HG03469 (cell line): ENCODE measurements at regions not wholly inside any gene's neighbourhood (a gene's known extent, or its start where the extent isn't known, plus 50 kb on each side); places are given as distances from the start of the nearest gene placed in this dataset.

Experiments
- ATAC-seq: cut with Tn5 transposase; IDR thresholded peaks from one replicate; pipeline ENCODE4 v1.9.1; 2021; ENCODE audit warnings: mild to moderate bottlenecking, moderate library complexity, moderate number of reproducible peaks; ENCODE audit not compliant: unreplicated experiment

DNA sequence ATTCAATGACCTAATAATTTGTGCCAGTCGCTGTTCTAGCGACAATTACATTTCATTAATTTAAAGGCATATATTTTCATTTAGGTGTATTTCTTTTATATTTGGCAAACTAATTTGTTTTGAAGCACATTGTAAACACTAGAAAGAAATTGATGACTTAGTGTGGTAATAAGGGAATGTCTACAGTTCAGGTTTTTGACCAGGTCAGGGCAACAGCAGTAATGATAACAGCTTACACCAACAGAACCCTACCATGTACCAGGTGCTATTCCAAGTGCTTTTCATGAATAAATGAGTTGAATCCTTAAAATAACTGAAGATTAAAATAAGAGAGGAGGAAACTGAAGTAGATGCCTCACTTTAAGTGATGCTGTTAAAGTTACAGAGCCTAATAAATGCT, 85.4 kb upstream of the SLC38A2 start:
- ATAC-seq = no peak

DNA sequence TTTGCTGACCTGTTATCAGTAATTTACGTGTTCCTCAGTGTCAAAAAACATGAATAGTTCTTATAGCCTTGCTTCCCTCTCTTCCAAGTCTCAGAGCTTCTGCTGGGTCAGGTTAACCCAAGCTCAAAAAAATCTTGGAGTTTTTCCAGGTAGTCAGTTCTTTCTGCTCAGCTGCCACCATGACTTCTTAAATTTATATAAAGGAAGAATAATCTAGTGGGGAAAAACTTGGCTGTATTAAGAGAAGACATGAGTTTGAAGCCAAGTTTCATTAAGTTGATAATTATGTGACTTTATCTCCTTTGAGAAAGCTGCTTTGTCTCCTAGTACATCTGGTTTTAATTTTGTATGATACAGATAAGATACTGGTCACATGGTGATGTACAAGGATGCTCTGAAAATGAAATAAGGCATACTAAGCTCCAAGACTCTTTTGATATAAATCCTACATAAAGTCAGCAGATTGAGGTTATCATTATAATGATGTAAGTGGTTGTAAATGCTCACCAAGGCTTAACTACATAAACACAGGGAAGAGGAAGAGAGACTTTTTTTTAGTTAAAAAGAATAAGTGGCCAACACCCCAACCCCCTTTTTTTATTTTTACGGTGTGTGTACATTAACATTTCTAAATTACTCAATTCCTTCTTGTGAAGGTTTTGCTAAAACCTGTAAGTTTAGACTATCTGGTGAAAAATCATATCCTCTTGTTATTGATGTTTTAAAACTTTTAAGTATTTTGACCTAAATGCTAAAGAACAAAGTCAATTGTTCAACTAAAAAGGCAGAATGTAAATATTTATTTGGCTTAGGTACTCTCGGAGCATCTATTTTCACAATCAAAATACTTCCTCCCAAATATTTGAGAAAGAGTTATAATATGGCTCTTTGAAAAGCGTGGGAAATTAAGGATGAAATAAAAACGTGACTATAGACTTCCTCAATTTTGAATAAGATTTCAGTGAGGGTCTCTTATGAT, 84.1 kb upstream of the SLC38A2 start:
- no peak for ATAC-seq

- no peak for ATAC-seq
Measured at GRCh38 chr12:46455648-46456352, 83.2 kb upstream of the SLC38A2 start.

- no peak for ATAC-seq
Measured at GRCh38 chr12:46454981-46455380, 82.4 kb upstream of the SLC38A2 start.

DNA sequence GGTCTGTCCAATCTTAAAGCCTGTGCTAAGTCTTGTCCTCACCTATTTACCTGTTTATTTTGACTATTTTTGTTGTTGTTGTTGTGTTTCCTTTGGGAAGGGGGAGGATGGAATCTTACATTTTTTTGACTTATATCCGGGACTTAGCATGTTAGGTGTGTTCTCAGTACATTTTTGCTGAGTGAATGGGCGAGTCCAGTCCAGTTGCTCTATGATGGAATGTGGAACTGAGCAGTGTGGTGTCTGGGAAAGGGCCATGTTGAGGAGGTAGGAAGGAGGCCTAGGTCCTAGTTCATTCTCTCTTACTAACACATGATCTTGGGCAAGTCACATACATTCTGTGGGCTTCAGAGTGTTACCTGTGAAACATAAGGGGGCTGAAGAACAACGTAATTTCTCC, 80.9 kb upstream of the SLC38A2 start:
- no peak for ATAC-seq

DNA sequence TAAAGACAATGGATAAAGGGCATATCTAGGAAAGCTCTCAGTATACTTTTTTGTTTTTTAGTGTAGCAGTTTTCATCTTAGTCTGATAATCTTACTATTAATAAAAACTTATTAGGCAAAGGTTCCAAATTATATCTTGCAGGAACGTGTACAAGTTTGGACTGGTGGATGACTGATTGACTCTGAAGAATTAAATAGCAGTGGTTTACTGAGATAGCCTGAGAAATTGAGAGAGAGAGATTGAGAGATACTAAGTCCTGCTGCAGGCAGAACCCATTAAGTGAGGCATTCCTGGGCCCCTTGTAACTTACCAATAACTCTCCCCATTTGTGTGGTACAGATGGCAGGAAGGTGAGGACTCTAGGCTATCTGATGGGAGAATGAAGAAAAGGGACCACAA, 80.2 kb upstream of the SLC38A2 start:
- ATAC-seq = no peak

DNA sequence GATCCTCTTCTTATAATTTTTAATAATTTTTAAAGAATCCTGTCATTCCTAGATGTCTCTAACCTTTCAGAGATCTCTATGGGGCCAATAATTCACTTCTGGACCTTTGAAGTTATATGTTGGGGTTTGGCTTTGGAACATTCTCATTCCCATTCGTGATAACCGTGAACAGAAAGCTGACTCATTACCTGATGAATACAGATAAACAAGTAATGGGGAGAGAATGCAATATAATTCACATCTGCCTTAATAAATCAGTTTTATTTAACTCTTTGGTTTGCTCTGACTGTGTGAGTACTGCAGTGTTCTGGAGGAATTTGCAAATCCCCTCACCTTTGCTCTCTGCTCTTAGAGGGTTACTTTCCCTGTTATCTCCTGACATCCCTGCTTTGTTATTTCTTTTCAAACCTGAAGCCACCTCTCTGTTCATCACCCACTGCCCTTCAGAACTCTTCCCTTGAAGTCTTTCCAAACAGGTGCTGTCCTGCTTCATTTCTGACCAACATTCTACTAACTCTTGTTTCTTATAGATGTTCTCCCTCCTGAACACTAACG, 79.6 kb upstream of the SLC38A2 start:
- ATAC-seq = no peak

DNA sequence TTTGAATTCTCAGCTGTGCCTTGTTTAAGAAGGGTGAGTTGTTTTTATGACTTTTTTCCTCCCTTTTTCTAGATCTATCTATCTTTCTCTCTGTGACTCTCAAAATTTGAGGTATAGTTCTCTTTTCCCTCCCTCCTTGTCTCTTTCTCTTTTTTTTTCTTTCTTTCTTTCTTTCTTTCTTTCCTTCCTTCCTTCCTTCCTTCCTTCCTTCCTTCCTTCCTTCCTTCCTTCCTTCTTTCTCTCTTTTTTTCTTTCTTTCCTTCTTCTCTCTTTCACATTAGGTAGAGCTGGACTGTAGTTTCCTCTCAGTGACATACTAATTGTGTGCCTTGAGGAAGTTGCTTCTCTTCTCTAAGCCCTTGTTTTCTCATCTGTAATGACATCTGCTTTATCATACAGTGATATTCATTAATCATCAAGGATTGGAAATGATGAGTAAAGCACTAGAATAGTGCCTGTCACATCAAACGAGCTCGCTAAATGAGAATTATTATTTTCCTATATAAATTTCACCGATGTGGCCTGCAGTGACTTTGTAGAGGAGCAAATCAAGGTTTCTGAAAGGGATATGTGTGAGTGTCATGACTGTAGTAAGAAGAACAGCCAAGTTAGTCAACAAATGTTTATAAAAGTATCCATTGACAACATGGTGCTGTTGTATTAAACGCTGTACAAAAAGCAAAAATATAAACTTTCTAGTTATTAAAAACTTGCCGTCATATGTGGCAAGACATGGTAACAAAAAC, 78.9 kb upstream of the SLC38A2 start:
- no peak for ATAC-seq

GRCh38 chr12:46450279-46450748, 77.7 kb upstream of the SLC38A2 start:
- no peak for ATAC-seq

- ATAC-seq = no peak
Measured at GRCh38 chr12:46449856-46450255, 77.3 kb upstream of the SLC38A2 start.

GRCh38 chr12:46449316-46449715, 76.7 kb upstream of the SLC38A2 start:
- no peak for ATAC-seq

DNA sequence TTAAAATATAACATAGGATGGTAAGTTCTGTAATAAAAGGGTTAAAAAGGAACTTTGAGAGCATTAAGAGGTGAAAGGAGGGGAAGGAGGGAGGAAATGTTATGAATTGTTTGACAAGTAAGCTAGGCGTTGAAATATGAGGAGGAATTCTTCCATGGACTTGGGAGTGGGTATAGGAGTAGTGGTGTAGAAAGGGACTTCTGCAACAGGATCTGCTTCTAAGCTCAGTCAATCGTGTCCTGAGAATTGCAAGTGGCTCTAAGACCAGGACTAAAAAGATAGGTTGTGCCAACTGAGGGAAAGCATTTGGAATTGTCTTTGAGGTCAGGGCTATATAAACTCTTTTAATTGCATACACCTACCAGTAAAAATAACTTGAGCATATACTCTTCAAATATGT, 74.1 kb upstream of the SLC38A2 start:
- no peak for ATAC-seq

- no peak for ATAC-seq
Measured at GRCh38 chr12:46445551-46446235, 73.1 kb upstream of the SLC38A2 start.

DNA sequence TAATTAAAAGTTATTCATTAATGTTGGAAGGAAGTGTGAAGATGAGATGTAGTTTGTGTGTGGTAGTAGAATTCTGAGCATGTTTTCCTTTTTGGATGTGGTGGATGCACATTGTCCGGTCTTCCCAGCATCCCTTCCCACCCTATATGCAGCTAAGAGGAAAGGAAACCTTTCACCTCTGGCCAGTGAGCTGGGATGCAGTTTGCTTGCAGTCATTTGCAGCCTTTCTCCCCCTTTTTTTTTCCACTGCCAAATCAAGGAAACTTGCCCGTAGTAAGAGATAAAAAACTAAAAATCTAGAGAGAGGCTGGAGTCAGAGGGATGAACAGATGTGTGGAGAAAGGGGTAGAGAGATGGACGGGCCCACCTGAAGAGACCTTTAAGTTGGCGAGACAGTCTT, 72.5 kb upstream of the SLC38A2 start:
- no peak for ATAC-seq

DNA sequence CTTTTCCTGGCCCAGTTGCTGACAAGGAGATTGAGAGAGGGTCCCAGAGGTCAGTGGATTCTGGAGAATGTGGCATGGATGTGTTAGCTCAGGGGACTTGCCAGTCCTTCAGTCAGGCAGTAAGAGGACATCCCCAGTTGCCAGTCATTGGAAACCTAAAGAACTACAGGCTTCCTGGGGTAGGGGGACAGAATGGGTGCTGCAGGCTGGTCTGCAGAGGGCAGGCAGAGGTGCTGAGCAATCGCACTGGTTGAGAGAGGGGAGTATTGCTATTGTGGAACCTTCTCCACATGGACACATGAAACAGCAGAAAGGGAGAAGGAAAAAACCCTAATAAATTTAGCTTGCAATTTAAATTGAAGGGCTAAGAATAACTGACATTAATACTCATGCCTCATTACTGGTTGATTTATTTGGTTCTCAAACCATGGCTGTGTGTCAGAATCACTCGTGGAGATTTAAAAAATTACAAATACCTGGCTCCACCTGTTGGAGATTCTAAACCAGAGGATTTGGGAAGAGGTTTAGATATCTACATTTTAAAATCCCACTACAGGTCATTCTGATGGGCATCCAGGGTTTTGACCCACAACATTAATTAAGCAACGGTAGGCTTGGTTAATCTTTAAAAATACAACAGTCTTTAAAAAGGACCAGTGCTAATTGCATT, 71.2 kb upstream of the SLC38A2 start:
- no peak for ATAC-seq

DNA sequence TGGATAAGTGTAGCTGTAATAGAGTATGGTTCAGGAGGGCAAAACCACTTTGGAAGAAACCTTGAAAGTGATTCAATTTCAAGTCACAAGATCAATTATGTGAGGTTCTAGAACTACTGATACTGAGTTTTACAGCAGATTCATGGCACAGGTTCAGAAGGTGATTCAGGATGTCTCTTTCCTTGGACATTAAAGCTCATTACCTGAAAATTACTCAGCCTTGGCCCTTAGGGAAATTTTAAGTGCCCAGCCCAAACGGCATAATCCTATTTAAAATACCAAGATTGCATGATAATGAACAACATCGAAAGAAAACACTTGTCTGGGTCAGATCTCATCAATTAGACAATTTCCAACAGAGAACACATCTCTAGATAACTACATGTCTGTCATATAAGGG, 70.2 kb upstream of the SLC38A2 start:
- ATAC-seq = no peak

- ATAC-seq = no peak
Measured at GRCh38 chr12:46442239-46442638, 69.7 kb upstream of the SLC38A2 start.

GRCh38 chr12:46439793-46440511, 67.4 kb upstream of the SLC38A2 start:
- ATAC-seq = no peak

GRCh38 chr12:46438719-46439319, 66.2 kb upstream of the SLC38A2 start:
- ATAC-seq = no peak
